ENCODE measurements at regions not wholly inside any gene's neighbourhood (a gene's known extent, or its start where the extent isn't known, plus 50 kb on each side); places are given as distances from the start of the nearest gene placed in this dataset.
A peak's percentile ranks its signal among the peaks of the same experiment; 100 is the strongest.

DNA sequence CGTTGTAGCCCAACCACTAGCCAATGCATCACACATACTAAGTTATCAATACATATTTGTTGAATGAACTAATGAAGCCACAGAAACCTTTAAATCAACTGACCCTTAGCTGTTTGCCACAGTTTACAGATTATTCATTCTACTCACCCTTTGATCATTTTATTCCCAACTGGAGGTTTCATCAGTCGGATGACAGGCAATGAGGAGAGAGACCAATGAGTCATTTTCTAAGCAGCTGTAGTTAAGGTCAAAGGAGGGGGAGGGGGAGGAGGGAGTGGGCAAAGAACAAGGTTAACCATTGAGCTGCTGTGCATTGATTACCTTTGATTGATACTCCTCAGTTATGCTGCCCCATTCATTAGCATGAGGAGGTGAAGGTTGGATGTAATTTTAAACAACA, 469.5 kb downstream of the VRK1 start:
- no peak overlapping the region for H3K27ac ChIP-seq
- TF ChIP-seq EZH2 (IDR thresholded peaks at IDR 0.05; ENCODE audit: insufficient read depth, poor library complexity, severe bottlenecking), result no peak
- TF ChIP-seq EZH2phosphoT487 (IDR thresholded peaks at IDR 0.05; ENCODE audit: insufficient read depth, low read depth), result peak; percentile 78; the same call in 1 of the 2 replicates

DNA sequence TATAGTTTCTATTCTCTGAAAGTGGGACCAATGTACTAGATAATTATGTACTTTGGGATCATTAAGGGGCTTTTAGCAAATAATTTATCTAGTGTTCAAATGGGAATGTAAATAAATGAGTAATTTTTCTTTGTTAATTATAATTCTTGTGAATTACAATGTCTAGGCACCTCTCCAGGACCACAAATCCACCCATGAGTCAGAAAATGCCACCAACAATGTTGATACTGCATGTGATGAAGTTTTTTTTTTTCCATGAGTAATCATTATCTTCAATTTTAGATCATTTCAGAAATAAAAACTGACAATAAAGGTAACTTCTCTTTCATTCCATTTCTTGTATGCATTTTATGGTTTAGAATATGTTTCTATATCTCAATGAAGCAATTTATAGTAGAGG, 470.3 kb downstream of the VRK1 start:
- H3K4me3 ChIP-seq, result no peak overlapping the region
- H3K4me1 ChIP-seq (ENCODE audit: insufficient read depth), result no peaks in the 10 kb centered on the region
- H4K20me1 ChIP-seq (ENCODE audit: insufficient read depth), result no peaks in the 10 kb centered on the region
- H3K9ac ChIP-seq, result no peak overlapping the region
- in situ Hi-C loops (cut with MboI), result no loop called here
- no peak overlapping the region for H2AFZ ChIP-seq
- peak; percentile 32 for DNase-seq
- no peaks in the 10 kb centered on the region for H3F3A ChIP-seq (ENCODE audit: insufficient read depth)
- no peaks in the 10 kb centered on the region for H3K9me3 ChIP-seq (ENCODE audit: low read depth)
- TF ChIP-seq EZH2phosphoT487 (IDR thresholded peaks at IDR 0.05; ENCODE audit: insufficient read depth, low read depth), result no peak
- TF ChIP-seq EZH2 (IDR thresholded peaks at IDR 0.05; ENCODE audit: insufficient read depth, poor library complexity, severe bottlenecking), result no peak
- no peaks in the 10 kb centered on the region for H3K27me3 ChIP-seq (replicated peaks; ENCODE audit: insufficient read depth)
- no peak overlapping the region for H3K4me2 ChIP-seq (ENCODE audit: unreplicated experiment)
- H3K27ac ChIP-seq, result no peak overlapping the region
- no peaks in the 10 kb centered on the region for H3K79me2 ChIP-seq (ENCODE audit: insufficient read depth)
- no peaks in the 10 kb centered on the region for H3K9me2 ChIP-seq (ENCODE audit: insufficient read depth)
- H3K36me3 ChIP-seq (ENCODE audit: low read depth), result no peaks in the 10 kb centered on the region

More for the DNA sequence above, 469.5 kb downstream of the VRK1 start:
- in situ Hi-C loops (cut with MboI), result no loop called here
- Histone ChIP-seq H3K9me2 (ENCODE audit: insufficient read depth) (no peaks in the 10 kb centered on the region), H3K4me2 (ENCODE audit: unreplicated experiment) (no peak overlapping the region), H3K79me2 (ENCODE audit: insufficient read depth) (no peaks in the 10 kb centered on the region), H3K36me3 (ENCODE audit: low read depth) (no peaks in the 10 kb centered on the region), H4K20me1 (ENCODE audit: insufficient read depth) (no peaks in the 10 kb centered on the region), H2AFZ (no peak overlapping the region), H3K27me3 (replicated peaks; ENCODE audit: insufficient read depth) (no peaks in the 10 kb centered on the region), H3F3A (ENCODE audit: insufficient read depth) (no peaks in the 10 kb centered on the region), H3K4me1 (ENCODE audit: insufficient read depth) (no peaks in the 10 kb centered on the region), H3K4me3 (no peak overlapping the region), H3K9me3 (ENCODE audit: low read depth) (no peaks in the 10 kb centered on the region), H3K9ac (no peak overlapping the region)
- 0% methylated on average over 2 of the region's 2 CpGs for WGBS, 2 experiments (ENCODE audit: low coverage in 1 of 2, low lambda C conversion rate in 2 of 2, missing lambda C conversion rate in 2 of 2)
- peak; percentile 38 for DNase-seq

DNA sequence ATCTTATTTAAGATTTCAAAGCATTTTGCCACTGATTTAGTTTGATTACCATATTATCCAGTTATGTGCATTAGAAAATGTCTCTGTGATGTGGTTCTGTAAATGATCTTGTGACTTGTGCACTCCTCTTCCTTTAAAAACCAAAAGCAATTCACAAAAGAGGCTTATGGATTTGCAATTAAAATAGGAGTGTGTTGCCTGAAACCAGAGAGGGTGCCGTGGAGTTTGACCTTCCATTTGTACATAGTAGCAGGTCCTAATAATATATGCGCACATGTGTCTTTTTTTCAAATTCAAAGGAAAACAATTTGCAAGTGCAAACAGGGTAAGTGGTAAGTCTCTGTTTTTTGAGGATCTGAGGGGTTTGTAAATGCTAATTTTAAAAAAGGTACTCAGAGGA, 470.9 kb downstream of the VRK1 start:
- H4K20me1 ChIP-seq (ENCODE audit: insufficient read depth), result no peaks in the 10 kb centered on the region
- no peaks in the 10 kb centered on the region for H3K36me3 ChIP-seq (ENCODE audit: low read depth)
- no peak overlapping the region for H3K27ac ChIP-seq
- in situ Hi-C loops (cut with MboI), result no loop called here
- H3F3A ChIP-seq (ENCODE audit: insufficient read depth), result no peaks in the 10 kb centered on the region
- no peaks in the 10 kb centered on the region for H3K4me1 ChIP-seq (ENCODE audit: insufficient read depth)
- no peaks in the 10 kb centered on the region for H3K9me2 ChIP-seq (ENCODE audit: insufficient read depth)
- no peaks in the 10 kb centered on the region for H3K27me3 ChIP-seq (replicated peaks; ENCODE audit: insufficient read depth)
- H3K79me2 ChIP-seq (ENCODE audit: insufficient read depth), result no peaks in the 10 kb centered on the region
- H3K4me2 ChIP-seq (ENCODE audit: unreplicated experiment), result no peak overlapping the region
- TF ChIP-seq EZH2phosphoT487 (IDR thresholded peaks at IDR 0.05; ENCODE audit: insufficient read depth, low read depth) (no peak), EZH2 (IDR thresholded peaks at IDR 0.05; ENCODE audit: insufficient read depth, poor library complexity, severe bottlenecking) (no peak)
- 88 to 94% methylated on average over 2 of the region's 2 CpGs for WGBS, 2 experiments (ENCODE audit: low coverage in 1 of 2, low lambda C conversion rate in 2 of 2, missing lambda C conversion rate in 2 of 2)
- H3K9me3 ChIP-seq (ENCODE audit: low read depth), result no peaks in the 10 kb centered on the region
- H3K4me3 ChIP-seq, result no peak overlapping the region
- DNase-seq, result no peak
- no peak overlapping the region for H2AFZ ChIP-seq
- H3K9ac ChIP-seq, result no peak overlapping the region

DNA sequence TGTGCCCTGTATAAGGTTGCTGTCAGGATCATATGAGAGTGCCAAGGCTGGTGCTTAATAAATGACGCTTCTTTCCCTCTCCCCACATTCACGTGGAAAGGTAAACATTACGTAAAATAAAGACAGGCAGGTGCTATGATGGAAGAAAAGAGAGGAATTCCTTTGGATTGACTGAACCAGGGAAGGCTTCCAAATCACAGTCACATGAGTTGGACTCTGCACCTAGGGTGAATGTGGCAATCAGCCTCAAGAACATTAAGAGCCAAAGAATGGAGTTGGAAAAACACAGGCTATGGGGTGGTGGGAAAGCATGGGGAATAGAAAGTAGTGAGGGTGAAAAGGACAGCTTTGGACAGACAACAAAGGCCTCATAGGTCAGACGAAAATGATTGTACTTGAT, 473.1 kb downstream of the VRK1 start:
- Histone ChIP-seq H3K9ac (no peak overlapping the region), H3K9me3 (ENCODE audit: low read depth) (no peaks in the 10 kb centered on the region), H2AFZ (no peak overlapping the region), H3K36me3 (ENCODE audit: low read depth) (no peaks in the 10 kb centered on the region), H3K79me2 (ENCODE audit: insufficient read depth) (no peaks in the 10 kb centered on the region), H3K27ac (no peak overlapping the region), H4K20me1 (ENCODE audit: insufficient read depth) (no peaks in the 10 kb centered on the region), H3K4me2 (ENCODE audit: unreplicated experiment) (no peak overlapping the region), H3K9me2 (ENCODE audit: insufficient read depth) (no peaks in the 10 kb centered on the region), H3K4me3 (no peak overlapping the region), H3K27me3 (replicated peaks; ENCODE audit: insufficient read depth) (no peaks in the 10 kb centered on the region), H3F3A (ENCODE audit: insufficient read depth) (no peaks in the 10 kb centered on the region), H3K4me1 (ENCODE audit: insufficient read depth) (no peaks in the 10 kb centered on the region)
- in situ Hi-C loops (cut with MboI), result no loop called here
- TF ChIP-seq EZH2 (IDR thresholded peaks at IDR 0.05; ENCODE audit: insufficient read depth, poor library complexity, severe bottlenecking) (no peak), EZH2phosphoT487 (IDR thresholded peaks at IDR 0.05; ENCODE audit: insufficient read depth, low read depth) (no peak)
- no peak for DNase-seq
- 63 to 66% methylated on average over 4 of the region's 4 CpGs for WGBS, 2 experiments (ENCODE audit: low coverage in 1 of 2, low lambda C conversion rate in 2 of 2, missing lambda C conversion rate in 2 of 2)

DNA sequence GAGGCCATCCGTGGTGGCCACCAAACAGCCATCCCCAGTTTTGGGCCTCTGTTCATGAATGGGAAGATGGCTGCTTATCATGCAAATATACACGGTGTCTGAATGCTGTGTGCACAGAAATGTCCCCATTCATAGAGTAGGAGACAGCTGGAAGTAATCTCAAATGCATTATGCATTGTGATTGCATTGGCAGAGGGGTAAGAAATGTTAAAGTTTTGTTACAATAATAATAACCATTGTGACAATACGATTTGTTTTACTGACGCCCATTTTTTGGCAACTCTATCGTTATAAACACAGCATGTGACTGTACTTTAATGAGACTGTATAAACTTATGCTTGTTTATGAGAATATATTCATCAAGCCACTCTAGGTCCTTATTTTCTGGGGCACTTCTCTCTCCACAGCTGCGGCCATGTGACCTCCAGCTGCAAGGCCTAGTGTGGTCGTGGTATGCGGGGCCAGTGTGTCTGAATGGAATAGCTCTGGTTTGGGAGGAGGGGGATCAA, 474.3 kb downstream of the VRK1 start:
- Histone ChIP-seq H3K4me1 (ENCODE audit: insufficient read depth) (no peaks in the 10 kb centered on the region), H3K9ac (no peak overlapping the region), H3K4me2 (ENCODE audit: unreplicated experiment) (no peak overlapping the region), H3K9me3 (ENCODE audit: low read depth) (no peaks in the 10 kb centered on the region), H3K9me2 (ENCODE audit: insufficient read depth) (no peaks in the 10 kb centered on the region), H4K20me1 (ENCODE audit: insufficient read depth) (no peaks in the 10 kb centered on the region), H3K36me3 (ENCODE audit: low read depth) (no peaks in the 10 kb centered on the region), H3K79me2 (ENCODE audit: insufficient read depth) (no peaks in the 10 kb centered on the region), H3F3A (ENCODE audit: insufficient read depth) (no peaks in the 10 kb centered on the region), H2AFZ (no peak overlapping the region), H3K27ac (no peak overlapping the region), H3K4me3 (no peak overlapping the region), H3K27me3 (replicated peaks; ENCODE audit: insufficient read depth) (no peaks in the 10 kb centered on the region)
- 24 to 29% methylated on average over 8 of the region's 8 CpGs for WGBS, 2 experiments (ENCODE audit: low coverage in 1 of 2, low lambda C conversion rate in 2 of 2, missing lambda C conversion rate in 2 of 2)
- in situ Hi-C loops (cut with MboI), result no loop called here
- DNase-seq, result no peak
- no peak for TF ChIP-seq EZH2 (IDR thresholded peaks at IDR 0.05; ENCODE audit: insufficient read depth, poor library complexity, severe bottlenecking)
- TF ChIP-seq EZH2phosphoT487 (IDR thresholded peaks at IDR 0.05; ENCODE audit: insufficient read depth, low read depth), result no peak

Data from GM23248 (cell line).